GM12875 (cell line): ENCODE measurements at regions not wholly inside any gene's neighbourhood (a gene's known extent, or its start where the extent isn't known, plus 50 kb on each side); places are given as distances from the start of the nearest gene placed in this dataset.

Experiments
- H3K4me3 ChIP-seq: one replicate; pipeline ENCODE4 v1.5.1; 2011; ENCODE audit warnings: low read depth, low read length, control low read depth
- CTCF ChIP-seq: IDR thresholded peaks from 2 replicates; pipeline ENCODE4 v1.5.1; 2011; ENCODE audit warnings: low read depth, mild to moderate bottlenecking, control low read depth, inconsistent platforms, low read length, moderate library complexity, borderline replicate concordance; ENCODE audit not compliant: insufficient read depth

DNA sequence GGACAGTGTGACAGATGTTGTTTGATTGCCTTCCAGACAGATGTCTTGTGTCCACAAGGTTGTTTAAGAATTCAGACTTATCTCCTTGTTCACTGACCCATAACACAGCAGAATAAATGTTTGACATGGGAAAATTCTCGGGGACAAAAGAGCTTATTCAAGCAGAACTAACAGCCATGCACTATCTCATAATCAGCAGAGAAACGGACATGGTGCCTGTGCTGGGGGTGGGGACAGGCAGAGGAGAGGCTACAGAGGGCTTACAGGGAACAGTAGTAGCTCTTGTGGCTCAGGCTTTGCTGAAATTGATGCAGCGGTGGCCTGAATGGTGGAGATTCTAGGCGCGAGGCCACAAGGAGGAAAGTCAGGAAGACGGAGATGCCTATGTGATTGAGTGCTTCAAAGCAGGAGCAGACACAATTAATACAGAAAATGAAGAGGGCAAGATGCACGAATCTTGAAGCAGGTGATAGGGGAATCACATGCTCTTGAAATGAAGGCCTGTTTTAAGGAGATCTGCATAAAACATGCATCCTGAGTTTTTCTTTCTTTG, 62.0 kb upstream of the CAB39 start:
- no peak for TF ChIP-seq CTCF

DNA sequence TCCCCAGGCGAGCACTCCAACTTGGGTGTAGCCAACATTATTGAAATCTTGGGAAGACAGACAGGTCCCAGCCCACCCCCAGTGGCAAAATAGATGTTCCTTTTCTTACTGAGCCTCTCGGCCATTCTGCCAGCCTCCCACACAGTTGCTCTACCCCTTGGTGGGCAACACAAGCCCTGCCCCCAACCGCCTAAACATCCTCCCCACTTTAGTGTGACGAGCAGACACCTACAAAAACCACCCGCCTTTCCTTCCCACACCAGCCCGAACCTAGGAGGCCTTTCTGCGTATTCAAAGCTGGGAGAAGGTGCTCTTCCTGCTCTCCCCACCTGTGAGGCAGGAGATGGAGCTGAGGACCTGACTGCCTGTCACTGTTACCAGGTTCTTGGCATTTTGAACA, 58.6 kb upstream of the CAB39 start:
- TF ChIP-seq CTCF: no peak

More for the DNA sequence above, 62.0 kb upstream of the CAB39 start:
- H3K4me3 ChIP-seq: no peak overlapping the region

DNA sequence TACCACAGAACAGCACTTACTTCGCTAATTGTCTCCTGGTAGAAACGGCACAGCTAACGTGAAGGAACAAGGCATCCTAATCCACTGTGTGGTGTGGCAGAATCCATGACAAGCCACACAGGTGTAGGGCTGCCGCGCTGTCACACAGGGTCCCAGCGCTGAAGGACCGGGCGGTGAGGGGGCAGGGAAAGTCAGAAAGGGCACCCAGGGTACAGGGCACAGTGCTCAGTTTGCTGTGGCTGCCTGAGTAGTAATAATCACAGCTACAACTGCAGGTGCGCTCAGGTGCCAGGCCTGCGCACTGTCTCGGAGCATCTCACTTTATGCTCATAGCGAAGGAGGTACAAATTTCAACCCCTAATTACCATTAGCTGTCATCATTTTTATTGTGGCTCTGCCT, 55.2 kb upstream of the CAB39 start:
- peak overlapping the region; percentile 54 for H3K4me3 ChIP-seq
- TF ChIP-seq CTCF: no peak

More for the DNA sequence above, 58.6 kb upstream of the CAB39 start:
- H3K4me3 ChIP-seq: no peak overlapping the region

GRCh38 chr2:230657906-230658305, 54.7 kb upstream of the CAB39 start:
- peak overlapping the region; percentile 54 for H3K4me3 ChIP-seq
- TF ChIP-seq CTCF: no peak

DNA sequence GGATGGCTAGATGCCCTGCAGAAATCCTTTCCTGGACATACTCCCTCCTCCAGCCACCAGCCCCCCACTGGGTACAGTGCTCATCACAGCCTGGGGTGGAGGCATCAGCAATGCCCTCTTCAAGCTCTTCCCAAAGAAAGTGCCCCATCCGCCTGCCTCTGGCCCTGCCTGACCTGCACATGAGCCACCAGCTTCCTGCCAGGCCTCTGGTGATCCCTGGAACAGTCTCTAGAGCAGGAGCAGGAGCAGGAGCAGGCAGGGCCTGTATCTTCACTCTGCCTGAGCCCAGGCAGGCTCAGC, 54.1 kb upstream of the CAB39 start:
- peak overlapping the region; percentile 54 for H3K4me3 ChIP-seq
- TF ChIP-seq CTCF: no peak

DNA sequence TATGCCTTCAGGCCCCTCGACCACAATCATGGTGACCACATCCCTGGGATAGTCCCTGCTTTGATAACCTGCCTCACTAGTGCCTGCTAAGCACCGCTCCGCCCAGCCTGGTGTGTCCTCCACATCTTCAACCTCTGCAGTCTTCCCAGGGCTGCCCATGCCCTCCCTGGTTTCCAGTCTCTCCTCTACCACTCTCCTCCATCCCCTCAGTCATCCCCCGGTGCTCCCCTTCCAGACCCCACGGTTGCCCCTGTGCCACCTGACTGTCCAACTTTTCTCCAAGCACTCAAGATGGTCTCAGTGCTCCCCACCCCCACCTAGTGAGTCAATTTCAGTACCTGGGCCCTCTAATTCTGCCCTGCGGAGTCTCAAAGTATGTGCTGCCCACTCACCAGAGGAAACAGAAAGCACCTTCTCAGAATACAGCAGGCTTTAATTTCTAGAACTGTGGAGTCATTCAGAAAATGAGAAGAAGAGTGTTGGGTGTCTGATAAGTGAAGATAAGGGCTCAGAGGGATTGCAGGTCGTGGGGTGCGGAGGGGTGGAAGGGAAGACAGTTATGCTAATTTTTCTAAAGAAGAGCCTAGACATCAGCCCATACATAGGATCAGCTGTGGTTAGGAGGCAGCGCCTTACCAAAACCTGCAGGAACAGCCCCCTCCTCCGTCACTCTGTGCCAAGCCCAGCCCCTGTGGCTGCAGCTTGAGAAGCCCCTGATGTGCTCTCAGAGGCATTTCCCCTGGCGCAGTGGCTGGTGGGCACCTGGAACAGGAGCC, 53.6 kb upstream of the CAB39 start:
- no peak for TF ChIP-seq CTCF
- H3K4me3 ChIP-seq: peak overlapping the region; percentile 54

DNA sequence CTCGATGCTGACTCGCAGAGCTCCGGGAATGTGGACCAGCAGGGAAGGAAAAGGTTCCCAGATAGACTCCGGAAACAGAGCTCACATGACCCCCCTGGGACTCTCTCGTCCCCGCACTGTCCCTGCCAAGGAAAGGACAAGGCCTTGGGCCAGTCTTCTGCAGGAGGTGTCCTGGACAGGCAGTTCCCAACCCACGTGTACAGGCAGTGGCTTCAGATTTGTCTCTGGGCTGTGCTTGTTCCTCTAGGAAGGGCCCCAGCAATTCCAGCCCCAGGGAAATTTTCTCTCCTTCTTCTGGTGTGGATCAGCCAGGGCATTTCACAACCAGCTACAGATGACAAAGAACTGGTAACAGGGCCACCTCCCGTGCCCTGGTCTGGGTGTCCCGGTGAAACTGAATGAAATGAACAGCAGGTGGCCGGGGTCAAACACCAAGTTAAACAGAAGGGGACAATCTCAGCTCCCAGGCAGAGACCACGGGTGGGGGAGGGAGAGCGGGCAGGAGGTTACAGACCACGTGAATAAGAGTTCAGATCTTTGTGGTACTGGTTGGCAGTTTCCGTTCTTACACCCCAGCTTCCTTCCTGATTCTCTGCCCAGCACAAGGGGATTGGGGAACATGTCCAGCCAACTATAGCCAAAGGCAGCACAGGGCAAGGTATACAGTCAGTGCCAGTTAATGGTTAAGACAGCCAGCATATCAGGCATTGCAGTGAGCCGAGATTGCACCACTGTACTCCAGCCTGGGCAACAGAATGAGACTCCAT, 52.2 kb upstream of the CAB39 start:
- no peak overlapping the region for H3K4me3 ChIP-seq
- TF ChIP-seq CTCF: no peak
